GM12891 (cell line): ENCODE measurements at regions not wholly inside any gene's neighbourhood (a gene's known extent, or its start where the extent isn't known, plus 50 kb on each side); places are given as distances from the start of the nearest gene placed in this dataset.

Source experiments
- DNase-seq: peaks from one replicate; pipeline ENCODE4 v3.0.0; 2011; ENCODE audit warnings: low spot score; ENCODE audit not compliant: insufficient read length
- FAIRE-seq: peaks from 2 replicates; lab custom pipeline; 2011; peaks lifted over from hg19 to GRCh38; lab: Jason Lieb, UNC
- PAX5 ChIP-seq: IDR thresholded peaks from 2 replicates; pipeline ENCODE4 v1.6.1; 2011; ENCODE audit warnings: low read length, moderate library complexity, mild to moderate bottlenecking; ENCODE audit not compliant: insufficient read depth, severe bottlenecking
- POLR2A ChIP-seq: IDR thresholded peaks from 2 replicates; pipeline ENCODE4 v1.6.1; 2011; ENCODE audit warnings: low read depth, low read length, control low read depth
- POLR2AphosphoS5 ChIP-seq: IDR thresholded peaks from 2 replicates; pipeline ENCODE4 v1.6.1; 2011; ENCODE audit warnings: low read depth, low read length, control low read depth
- POU2F2 ChIP-seq: IDR thresholded peaks from 2 replicates; pipeline ENCODE4 v1.6.1; 2011; ENCODE audit warnings: low read depth, mild to moderate bottlenecking, control low read depth, low read length, moderate library complexity
- SPI1 ChIP-seq: IDR thresholded peaks from 2 replicates; pipeline ENCODE4 v1.6.1; 2011; ENCODE audit warnings: low read depth, low read length, control low read depth
- TAF1 ChIP-seq: IDR thresholded peaks from 2 replicates; pipeline ENCODE4 v1.6.1; 2011; ENCODE audit warnings: low read depth, low read length, control low read depth

DNA sequence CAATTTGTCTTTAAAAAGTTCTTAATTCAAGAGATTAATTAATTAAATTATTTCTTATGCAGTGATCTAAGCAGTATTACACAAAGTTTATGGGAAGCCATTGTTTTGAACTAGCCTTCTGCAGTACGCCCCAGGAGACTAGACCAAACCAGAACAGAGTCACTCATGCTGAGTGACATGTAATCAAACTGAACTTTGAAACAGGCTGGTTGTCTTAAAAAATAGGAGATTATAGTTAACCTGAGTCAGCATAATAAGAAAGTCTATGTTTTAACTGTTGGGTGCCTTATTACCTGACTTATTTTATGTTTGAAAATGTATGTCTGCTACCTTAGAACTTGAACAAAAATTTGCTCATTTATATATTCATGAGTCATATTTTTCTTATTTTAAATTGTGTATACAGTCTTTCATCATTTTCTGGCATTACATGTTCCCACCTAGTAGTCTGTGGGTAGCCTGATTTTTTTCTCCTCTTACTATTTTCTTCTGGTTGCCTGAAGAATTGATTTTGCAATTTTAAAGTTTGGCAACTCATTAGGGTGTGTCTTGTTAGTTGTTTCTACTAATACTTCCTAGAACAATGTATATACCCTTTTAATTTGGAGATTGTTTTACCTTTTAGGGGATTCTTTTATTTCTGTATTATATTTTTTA lies 161.4 kb downstream of the AASDHPPT start:
- FAIRE-seq, result no peak
- TF ChIP-seq TAF1, result no peak
- no peak for TF ChIP-seq POU2F2
- no peak for TF ChIP-seq POLR2A
- no peak for TF ChIP-seq POLR2AphosphoS5
- no peak for TF ChIP-seq SPI1
- TF ChIP-seq PAX5, result no peak
- DNase-seq, result no peak

- TF ChIP-seq POU2F2 (no peak), PAX5 (no peak), TAF1 (no peak), POLR2AphosphoS5 (no peak), POLR2A (no peak), SPI1 (no peak)
- DNase-seq (no peak), FAIRE-seq (no peak)
Measured at GRCh38 chr11:106241601-106242257, 164.3 kb downstream of the AASDHPPT start.

GRCh38 chr11:106242718-106243415 lies 165.4 kb downstream of the AASDHPPT start:
- FAIRE-seq (no peak), DNase-seq (no peak)
- TF ChIP-seq PAX5 (no peak), TAF1 (no peak), POU2F2 (no peak), POLR2A (no peak), SPI1 (no peak), POLR2AphosphoS5 (no peak)

DNA sequence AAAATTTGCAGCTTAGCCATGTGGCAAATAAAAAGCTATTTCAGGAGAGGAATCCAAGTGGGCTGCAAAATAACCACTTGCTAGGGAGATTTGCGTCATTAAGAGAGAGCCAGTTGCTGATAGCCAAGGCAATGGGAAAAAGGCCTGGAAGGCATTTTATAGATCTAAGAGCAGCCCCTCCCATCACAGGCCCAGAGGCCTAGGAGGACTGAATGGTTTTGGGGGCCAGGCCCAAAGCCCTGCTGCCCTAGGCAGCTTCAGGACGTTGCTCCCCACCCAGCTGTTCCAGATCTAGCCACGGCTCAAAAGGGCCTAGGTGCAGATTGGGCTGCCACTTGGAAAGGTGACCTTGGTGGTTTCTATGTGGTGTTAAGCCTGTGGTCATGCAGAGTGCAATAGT lies 169.0 kb downstream of the AASDHPPT start:
- no peak for TF ChIP-seq PAX5
- TF ChIP-seq SPI1, result no peak
- TF ChIP-seq POLR2AphosphoS5, result no peak
- no peak for TF ChIP-seq TAF1
- no peak for TF ChIP-seq POLR2A
- TF ChIP-seq POU2F2, result no peak
- no peak for DNase-seq
- no peak for FAIRE-seq

GRCh38 chr11:106249617-106250239 lies 172.3 kb downstream of the AASDHPPT start:
- no peak for TF ChIP-seq POU2F2
- TF ChIP-seq PAX5, result no peak
- no peak for TF ChIP-seq SPI1
- TF ChIP-seq TAF1, result no peak
- no peak for TF ChIP-seq POLR2A
- TF ChIP-seq POLR2AphosphoS5, result no peak
- FAIRE-seq (no peak), DNase-seq (no peak)

- FAIRE-seq (no peak), DNase-seq (no peak)
Measured at GRCh38 chr11:106262852-106263251, 185.4 kb downstream of the AASDHPPT start.

GRCh38 chr11:106263527-106263926 lies 186.1 kb downstream of the AASDHPPT start:
- FAIRE-seq, result no peak
- no peak for DNase-seq
- TF ChIP-seq SPI1, result no peak
- TF ChIP-seq TAF1, result no peak
- TF ChIP-seq POU2F2, result no peak
- TF ChIP-seq POLR2AphosphoS5, result no peak
- TF ChIP-seq POLR2A, result no peak
- no peak for TF ChIP-seq PAX5

More at GRCh38 chr11:106262852-106263251, 185.4 kb downstream of the AASDHPPT start:
- TF ChIP-seq PAX5, result no peak
- TF ChIP-seq TAF1, result no peak
- TF ChIP-seq POU2F2, result no peak
- TF ChIP-seq POLR2AphosphoS5, result no peak

DNA sequence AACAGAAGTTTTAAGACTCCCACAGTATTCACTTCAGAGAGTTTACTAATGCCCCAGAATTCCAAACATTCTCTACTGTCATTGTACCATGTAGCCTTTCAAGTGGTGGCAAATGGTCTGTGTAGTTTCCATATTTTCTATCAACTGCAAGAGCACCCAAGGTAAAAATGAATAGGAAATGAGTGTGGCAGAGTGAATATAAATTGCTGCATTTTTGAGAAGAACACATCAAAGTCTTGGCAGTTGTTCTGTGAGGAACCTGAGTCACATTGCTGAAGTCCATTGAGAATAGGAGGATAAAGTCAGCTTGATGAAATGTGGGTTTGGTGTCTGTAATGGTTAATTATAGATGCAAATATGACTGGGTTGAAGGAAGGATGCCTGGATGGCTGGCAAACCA lies 193.6 kb downstream of the AASDHPPT start:
- FAIRE-seq (no peak), DNase-seq (no peak)
- TF ChIP-seq SPI1, result no peak
- no peak for TF ChIP-seq PAX5
- TF ChIP-seq POLR2A, result no peak
- TF ChIP-seq TAF1, result no peak
- no peak for TF ChIP-seq POU2F2
- no peak for TF ChIP-seq POLR2AphosphoS5
